SU-DHL-6 (cell line): ENCODE measurements at regions not wholly inside any gene's neighbourhood (a gene's known extent, or its start where the extent isn't known, plus 50 kb on each side); places are given as distances from the start of the nearest gene placed in this dataset.

Experiments
- EZH2phosphoT487 ChIP-seq: fragments of 200-600 bp; sonication (generic), shearing (Covaris generic); conservative IDR thresholded peaks from 2 replicates; pipeline ENCODE4 v1.6.1; 2018; ENCODE audit warnings: mild to moderate bottlenecking, antibody characterized with exemption, low read length, moderate library complexity, mixed read lengths
- TF ChIP-seq, protein P1 (sequence below): fragments of 200-600 bp; sonication (generic); IDR thresholded peaks from one replicate; pipeline ENCODE4 v1.5.1; 2017; ENCODE audit warnings: antibody characterized with exemption, mild to moderate bottlenecking, low read length, moderate library complexity; ENCODE audit not compliant: insufficient read depth, poor library complexity, severe bottlenecking

- TF ChIP-seq, protein P1, sequence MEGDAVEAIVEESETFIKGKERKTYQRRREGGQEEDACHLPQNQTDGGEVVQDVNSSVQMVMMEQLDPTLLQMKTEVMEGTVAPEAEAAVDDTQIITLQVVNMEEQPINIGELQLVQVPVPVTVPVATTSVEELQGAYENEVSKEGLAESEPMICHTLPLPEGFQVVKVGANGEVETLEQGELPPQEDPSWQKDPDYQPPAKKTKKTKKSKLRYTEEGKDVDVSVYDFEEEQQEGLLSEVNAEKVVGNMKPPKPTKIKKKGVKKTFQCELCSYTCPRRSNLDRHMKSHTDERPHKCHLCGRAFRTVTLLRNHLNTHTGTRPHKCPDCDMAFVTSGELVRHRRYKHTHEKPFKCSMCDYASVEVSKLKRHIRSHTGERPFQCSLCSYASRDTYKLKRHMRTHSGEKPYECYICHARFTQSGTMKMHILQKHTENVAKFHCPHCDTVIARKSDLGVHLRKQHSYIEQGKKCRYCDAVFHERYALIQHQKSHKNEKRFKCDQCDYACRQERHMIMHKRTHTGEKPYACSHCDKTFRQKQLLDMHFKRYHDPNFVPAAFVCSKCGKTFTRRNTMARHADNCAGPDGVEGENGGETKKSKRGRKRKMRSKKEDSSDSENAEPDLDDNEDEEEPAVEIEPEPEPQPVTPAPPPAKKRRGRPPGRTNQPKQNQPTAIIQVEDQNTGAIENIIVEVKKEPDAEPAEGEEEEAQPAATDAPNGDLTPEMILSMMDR: no peak
- no peak for TF ChIP-seq EZH2phosphoT487
Observed at GRCh38 chr9:749716-750115, 91.8 kb upstream of the DMRT1 start.
